ENCODE measurements at regions not wholly inside any gene's neighbourhood (a gene's known extent, or its start where the extent isn't known, plus 50 kb on each side); places are given as distances from the start of the nearest gene placed in this dataset.

GRCh38 chr1:220432408-220432807 is 95.5 kb upstream of the MARK1 start:
- TF ChIP-seq JUND (IDR thresholded peaks at IDR 0.05) (no peak), EZH2phosphoT487 (IDR thresholded peaks at IDR 0.05; ENCODE audit: borderline replicate concordance, low read depth) (no peak)
